GM18498 (cell line): ENCODE measurements at regions not wholly inside any gene's neighbourhood (a gene's known extent, or its start where the extent isn't known, plus 50 kb on each side); places are given as distances from the start of the nearest gene placed in this dataset.

Experiments used
- ATAC-seq: cut with Tn5 transposase; IDR thresholded peaks from one replicate; pipeline ENCODE4 v1.9.1; 2021; ENCODE audit warnings: mild to moderate bottlenecking, moderate library complexity; ENCODE audit not compliant: unreplicated experiment

DNA sequence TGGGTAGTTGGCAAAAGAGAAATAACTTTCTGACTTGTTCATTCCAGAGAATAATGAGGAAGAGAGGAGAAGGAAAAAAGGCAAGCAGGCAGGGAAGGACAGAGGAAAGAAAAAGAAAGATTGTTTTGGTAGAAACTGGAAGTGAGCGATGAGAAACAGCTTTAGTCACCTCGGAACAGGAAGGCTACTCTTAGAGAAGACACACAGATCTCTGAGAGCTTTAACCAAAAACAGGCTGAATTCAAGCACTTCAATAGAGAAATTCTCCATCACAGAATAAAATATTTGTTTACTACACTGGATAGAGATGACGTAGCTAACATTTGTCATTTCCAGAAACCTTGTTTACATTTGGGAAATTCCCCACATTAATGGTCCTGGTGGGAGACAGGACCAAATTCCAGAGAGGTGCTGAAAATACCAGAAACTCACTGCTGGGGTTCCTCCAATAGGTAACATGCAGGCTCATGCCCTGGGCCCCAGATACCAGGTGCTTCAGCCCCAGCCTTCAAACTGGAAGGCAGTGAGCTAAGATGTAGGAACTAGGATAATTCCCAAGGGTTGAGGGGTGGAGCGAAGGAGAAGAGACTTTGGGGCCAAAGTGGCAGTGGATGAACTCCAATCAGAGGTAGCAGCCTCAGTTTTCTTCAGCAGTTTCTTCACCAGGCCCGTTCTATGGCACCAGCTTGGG lies 227.7 kb upstream of the GRAMD2B start:
- no peak for ATAC-seq

GRCh38 chr5:126198531-126198930 lies 224.7 kb upstream of the GRAMD2B start:
- ATAC-seq, result no peak

DNA sequence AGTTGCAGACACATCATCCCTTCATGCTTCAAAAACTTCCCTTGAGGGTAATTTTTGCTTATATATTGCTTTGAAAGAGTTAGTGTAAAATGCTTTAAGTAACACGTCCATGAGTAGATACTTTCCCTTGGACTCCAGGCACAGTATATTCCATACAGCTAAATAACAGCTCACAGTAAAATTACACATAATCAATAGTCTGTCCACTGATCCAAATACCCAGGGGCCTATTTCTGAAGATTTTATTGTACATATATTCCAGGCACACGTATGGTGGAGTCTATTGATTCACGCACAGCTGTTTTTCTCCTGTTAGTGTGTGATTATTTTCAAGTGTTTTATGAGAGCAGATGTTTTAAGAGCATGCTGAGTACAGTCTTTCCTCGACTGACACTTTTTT lies 223.7 kb upstream of the GRAMD2B start:
- ATAC-seq, result no peak

DNA sequence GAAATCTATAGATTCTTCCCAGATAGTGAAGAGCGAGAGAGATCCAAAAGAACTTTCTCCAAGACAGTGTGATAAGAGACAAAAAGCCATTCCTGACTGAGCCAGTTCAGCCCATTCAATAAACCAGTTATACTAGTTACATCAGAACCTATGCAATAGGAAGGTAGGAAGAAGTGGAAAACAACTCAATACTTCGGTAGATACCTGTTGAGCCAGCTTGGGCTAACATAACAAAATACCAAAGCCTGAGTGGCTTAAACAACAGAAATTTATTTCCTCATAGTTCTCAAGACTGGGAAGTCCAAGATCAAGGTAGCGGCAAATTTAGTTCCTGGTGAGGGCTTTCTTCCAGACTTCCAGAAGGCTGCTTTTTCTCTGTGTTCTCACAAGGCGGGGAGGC lies 214.5 kb upstream of the GRAMD2B start:
- no peak for ATAC-seq

DNA sequence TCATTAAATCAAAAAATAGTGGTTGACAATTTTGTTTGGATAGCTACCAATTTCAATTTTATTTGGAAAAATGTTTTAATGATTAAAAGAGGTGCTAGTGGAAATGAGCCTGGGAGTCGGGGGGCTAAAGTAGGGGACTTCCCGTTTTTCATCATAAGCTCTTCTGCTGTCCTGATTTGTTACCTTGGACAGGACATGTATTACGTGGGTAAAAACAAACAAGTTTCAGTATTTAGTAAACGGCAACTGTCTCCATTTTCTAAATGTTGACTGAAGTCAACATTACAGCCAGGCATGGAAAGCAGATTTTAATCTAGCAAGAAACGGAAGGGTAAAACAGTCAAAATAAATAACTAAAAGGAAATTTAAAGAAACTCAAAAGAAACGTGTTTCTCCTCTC lies 212.3 kb upstream of the GRAMD2B start:
- ATAC-seq, result no peak

DNA sequence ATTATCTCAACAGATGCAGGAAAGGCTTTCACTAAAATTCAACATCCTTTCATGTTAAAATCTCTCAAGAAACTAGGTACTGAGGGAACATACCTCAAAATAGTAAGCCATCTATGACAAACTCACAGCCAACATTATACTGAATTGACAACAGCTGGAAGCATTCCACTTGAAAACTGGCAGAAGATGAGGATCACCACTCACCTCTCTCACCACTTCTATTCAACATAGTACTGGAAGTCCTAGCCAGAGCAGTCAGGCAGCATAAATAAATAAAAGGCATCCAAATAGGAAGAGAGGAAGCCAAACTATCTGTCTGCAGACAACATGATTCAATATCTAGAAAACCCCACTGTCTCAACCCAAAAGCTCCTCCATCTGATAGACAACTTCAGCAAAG lies 203.6 kb upstream of the GRAMD2B start:
- no peak for ATAC-seq

DNA sequence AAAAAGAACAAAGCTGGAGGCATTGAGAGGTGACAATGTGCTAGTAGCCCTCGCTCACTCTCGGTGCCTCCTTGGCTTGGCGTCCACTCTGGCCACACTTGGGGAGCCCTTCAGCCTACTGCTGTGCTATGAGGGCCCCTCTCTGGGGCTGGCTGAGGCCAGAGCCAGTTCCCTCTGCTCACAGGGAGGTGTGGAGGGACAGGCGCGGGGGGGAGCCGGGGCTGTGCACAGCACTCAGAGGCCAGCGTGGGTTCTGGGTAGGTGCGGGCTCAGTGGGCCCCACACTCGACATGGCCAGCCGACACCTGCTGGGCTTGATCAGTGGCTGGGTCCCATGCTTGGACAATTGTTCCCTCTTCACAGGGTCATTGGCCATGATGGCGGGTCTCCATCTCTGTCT lies 202.5 kb upstream of the GRAMD2B start:
- no peak for ATAC-seq

- ATAC-seq, result no peak
Observed at GRCh38 chr5:126228934-126229333, 194.3 kb upstream of the GRAMD2B start.

DNA sequence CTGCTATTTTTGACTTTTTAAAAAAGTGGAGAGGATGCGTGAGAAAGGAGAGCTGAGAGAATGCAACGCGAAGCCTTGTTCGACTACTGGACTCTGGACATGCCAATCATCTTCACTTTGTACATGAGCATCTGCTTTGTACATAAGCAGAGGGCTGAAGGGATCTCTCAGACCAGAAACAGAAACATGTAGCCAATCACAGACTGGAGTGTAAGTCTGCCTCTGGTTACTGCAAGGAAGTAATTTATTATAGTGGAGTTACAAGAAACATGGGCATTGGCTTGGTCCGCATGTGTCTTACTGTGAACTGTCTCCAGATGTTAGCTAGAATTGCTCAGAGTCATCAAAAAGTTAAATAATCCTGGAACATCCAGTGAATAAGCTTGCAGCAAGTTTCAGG lies 190.0 kb upstream of the GRAMD2B start:
- ATAC-seq, result no peak

DNA sequence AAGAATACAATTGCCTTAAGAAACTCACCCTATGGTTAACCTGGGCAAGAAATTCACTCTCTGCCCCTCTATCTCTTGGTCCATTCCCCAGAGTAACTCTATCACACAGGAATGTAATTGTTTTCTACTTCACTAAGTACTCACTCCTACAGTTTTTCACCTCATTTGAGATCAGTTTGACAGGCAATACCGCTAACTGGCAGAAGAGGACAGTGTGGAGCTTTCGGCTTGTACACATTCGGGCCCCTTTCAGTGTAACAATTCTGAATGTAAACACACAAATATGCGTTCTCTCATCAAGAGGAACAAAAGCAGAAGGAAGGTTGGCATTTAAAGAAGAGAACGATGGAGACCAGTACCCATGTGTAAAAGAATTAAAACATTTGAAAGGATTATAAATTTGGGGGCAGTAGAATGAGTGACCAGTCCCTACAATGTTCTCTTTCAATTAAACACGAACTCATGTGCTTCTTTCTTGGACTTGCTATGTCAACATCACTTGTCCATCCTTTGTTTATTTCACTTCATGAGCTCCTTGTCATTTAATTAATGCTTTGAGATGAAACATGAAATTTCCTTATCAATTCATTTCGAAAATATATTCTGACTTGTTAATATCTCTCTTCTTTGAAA lies 188.5 kb upstream of the GRAMD2B start:
- ATAC-seq, result no peak

- ATAC-seq, result no peak
Observed at GRCh38 chr5:126235628-126236027, 187.6 kb upstream of the GRAMD2B start.

DNA sequence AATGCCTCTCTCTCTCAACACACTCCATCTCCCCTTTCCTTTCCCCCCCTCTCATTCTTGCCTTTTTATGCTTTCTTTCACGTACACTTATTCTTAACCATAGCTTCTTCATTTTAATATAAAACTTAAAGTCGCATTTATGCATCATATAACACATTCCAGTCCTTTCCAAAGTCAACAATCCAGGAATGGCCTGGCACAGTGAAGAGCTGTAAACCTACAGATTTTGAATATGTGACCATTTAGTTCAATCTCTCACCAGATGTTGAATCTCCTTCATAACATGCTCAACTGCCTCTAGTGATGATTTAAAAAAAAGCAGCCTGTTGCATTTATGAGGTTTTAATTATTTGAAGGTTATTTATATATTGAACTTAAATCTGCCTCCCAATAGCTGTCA lies 186.2 kb upstream of the GRAMD2B start:
- ATAC-seq, result no peak

DNA sequence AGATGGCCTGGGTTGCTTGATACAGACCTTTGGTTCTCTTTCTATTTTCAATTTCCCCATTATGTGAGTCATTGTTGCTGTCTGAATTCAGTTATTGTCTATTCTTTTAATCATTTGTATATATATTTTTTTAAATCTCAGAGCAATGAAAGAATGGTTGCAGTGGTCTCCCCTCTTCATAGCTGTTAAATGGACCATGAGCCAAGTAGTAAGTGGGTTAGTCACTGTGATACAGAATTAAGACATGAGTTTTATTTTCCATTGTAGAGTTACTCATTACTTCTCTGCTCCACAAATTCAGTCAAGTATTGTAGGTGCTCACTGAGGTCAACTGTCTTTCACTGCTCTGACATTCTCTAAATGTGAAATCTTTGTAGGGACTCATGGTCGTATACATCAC lies 174.6 kb upstream of the GRAMD2B start:
- ATAC-seq, result no peak

DNA sequence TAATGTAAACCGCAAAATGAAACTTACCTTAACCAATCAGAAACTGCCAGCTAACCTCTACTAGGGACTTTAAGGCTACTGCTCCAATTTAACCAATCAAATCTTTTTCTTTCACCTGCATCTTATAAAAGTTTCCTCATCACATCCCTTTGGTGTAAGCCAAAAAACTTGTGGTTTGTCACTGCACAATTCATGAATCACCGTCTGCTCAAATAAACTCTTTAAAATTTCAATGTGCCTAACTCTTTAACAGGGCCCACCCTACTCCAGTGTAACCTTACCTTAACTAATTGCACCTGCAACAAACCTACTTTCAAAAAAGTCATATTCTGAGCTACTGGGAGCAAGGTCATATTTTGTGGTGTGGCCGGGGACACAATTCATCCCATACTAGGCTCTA lies 172.2 kb upstream of the GRAMD2B start:
- no peak for ATAC-seq

DNA sequence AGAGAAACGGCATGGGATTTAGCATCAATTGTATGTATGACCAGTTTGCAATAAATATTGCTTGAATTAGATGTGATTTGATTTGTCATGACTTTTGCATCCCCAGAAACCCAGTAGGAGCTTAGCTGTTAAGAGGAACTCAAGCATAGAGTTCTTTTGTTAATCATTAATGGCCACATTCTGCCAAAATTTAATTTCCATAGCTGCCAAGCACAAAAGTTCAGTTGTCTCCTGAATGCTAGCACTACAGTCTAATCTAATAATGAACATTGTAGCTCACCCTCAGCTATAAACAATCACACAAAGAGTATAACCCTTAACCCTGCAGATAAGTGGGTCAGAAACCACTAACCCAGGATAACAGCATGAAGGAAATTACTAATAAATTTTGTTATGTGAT lies 169.8 kb upstream of the GRAMD2B start:
- no peak for ATAC-seq

- no peak for ATAC-seq
Observed at GRCh38 chr5:126263591-126264184, 159.5 kb upstream of the GRAMD2B start.

- no peak for ATAC-seq
Observed at GRCh38 chr5:126265917-126266316, 157.3 kb upstream of the GRAMD2B start.

GRCh38 chr5:126267438-126267837 lies 155.8 kb upstream of the GRAMD2B start:
- ATAC-seq, result no peak

DNA sequence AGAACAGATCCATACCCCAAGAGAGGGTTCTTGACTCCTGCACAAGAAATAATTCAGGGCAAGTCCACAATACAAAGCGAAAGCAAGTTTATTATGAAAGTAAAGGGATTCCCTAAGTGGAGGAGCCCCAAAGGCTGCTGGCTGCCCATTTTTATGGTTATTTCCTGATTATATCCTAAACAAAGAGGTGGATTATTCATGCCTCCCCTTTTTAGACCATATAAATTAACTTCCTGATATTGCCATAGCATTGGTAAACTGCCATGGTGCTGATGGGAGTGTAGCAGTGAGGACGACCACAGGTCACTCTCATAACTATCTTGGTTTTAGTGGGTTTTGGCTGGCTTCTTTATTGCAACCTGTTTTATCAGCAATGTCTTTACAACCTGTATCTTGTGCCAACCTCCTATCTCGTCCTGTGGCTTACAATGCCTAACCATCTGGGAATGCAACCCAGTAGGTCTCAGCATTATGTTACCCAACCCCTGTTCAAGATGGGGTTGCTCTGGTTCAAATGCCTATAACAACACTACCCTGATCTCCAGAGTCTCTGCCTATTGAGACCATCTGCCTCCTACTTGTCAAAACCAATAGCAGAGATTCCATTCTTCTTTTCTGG lies 154.4 kb upstream of the GRAMD2B start:
- no peak for ATAC-seq

GRCh38 chr5:126269511-126269910 lies 153.7 kb upstream of the GRAMD2B start:
- ATAC-seq, result no peak

DNA sequence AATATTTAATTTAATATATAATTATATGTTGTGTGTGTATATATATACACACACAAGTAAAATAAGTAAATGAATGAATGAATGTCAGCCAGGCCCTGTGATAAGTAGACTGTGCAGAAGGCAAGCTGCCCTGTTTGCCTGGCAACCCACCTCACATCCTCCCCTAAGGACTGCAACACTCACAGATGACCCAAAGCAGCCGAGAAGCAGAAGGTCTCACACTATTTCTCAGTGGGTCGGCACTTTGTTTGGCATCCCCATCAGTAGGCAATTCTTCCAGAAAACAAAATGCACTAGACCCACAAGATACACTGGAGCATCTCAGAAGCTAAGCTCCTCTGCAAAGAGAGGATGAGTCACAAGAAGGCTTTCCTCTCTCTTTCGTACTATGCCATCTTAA lies 152.1 kb upstream of the GRAMD2B start:
- no peak for ATAC-seq
